ENCODE measurements at regions not wholly inside any gene's neighbourhood (a gene's known extent, or its start where the extent isn't known, plus 50 kb on each side); places are given as distances from the start of the nearest gene placed in this dataset.

- no peak for TF ChIP-seq FOXP2 (optimal IDR thresholded peaks at IDR 0.05; ENCODE audit: borderline replicate concordance, extremely low read depth, extremely low read length, insufficient read depth)
- TF ChIP-seq SIN3A (IDR thresholded peaks at IDR 0.05; ENCODE audit: borderline replicate concordance, insufficient read depth, low read length): no peak
- no peak for TF ChIP-seq POLR2AphosphoS5 (IDR thresholded peaks at IDR 0.05; ENCODE audit: low read depth, low read length)
- no peak for TF ChIP-seq REST (IDR thresholded peaks at IDR 0.05; ENCODE audit: insufficient read depth in 1 of 2, low read depth in 2 of 2, low read length in 2 of 2)
Observed at GRCh38 chr15:98398886-98399285, 249.5 kb upstream of the IGF1R start.

DNA sequence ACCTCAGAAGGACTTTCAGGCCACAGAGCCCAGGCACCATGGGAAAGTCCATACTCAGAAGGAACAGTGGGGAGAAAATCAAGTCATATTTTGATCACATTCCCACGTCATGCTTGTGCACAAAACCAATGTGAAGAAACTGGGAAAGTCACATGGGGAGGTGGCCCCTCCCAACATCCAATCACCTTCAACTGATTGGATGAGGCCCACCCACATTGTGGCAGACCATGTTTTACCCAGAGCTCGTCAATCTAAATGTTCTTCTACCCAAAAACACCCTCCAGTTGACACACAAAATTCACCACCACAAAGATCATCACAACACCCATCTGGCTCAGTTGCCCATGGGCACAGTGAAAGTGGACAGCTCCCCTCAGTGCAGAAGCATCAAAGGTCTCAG, 248.2 kb upstream of the IGF1R start:
- TF ChIP-seq POLR2AphosphoS5 (IDR thresholded peaks at IDR 0.05; ENCODE audit: low read depth, low read length): no peak
- TF ChIP-seq TAF1 (IDR thresholded peaks at IDR 0.05; ENCODE audit: borderline replicate concordance, insufficient read depth, low read length): no peak
- TF ChIP-seq SIN3A (IDR thresholded peaks at IDR 0.05; ENCODE audit: borderline replicate concordance, insufficient read depth, low read length): no peak
- TF ChIP-seq REST (IDR thresholded peaks at IDR 0.05; ENCODE audit: insufficient read depth in 1 of 2, low read depth in 2 of 2, low read length in 2 of 2): no peak
- no peak for TF ChIP-seq FOXP2 (optimal IDR thresholded peaks at IDR 0.05; ENCODE audit: borderline replicate concordance, extremely low read depth, extremely low read length, insufficient read depth)

DNA sequence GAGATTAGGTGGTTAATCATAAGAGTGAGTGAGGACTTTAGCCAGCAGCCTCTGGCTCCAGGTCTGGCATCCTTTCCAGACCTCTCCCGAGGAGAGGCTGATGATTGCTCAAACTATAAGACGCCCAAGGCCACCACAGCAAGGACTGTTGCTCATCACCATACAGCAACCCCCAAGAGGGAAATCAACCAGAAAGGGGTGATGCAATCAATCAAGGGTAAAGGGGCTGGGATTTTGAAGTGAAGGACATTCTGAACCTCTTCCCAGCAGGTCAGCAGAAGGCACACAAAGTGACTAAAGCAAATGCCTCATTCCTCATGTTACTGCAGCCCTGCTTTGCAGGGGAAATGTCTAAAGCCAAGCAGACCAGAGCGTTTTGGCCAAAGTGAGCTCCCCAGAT, 247.3 kb upstream of the IGF1R start:
- no peak for TF ChIP-seq TAF1 (IDR thresholded peaks at IDR 0.05; ENCODE audit: borderline replicate concordance, insufficient read depth, low read length)
- TF ChIP-seq POLR2AphosphoS5 (IDR thresholded peaks at IDR 0.05; ENCODE audit: low read depth, low read length): no peak
- TF ChIP-seq SIN3A (IDR thresholded peaks at IDR 0.05; ENCODE audit: borderline replicate concordance, insufficient read depth, low read length): no peak
- no peak for TF ChIP-seq REST (IDR thresholded peaks at IDR 0.05; ENCODE audit: insufficient read depth in 1 of 2, low read depth in 2 of 2, low read length in 2 of 2)
- TF ChIP-seq FOXP2 (optimal IDR thresholded peaks at IDR 0.05; ENCODE audit: borderline replicate concordance, extremely low read depth, extremely low read length, insufficient read depth): no peak

- TF ChIP-seq TAF1 (IDR thresholded peaks at IDR 0.05; ENCODE audit: borderline replicate concordance, insufficient read depth, low read length) (no peak), SIN3A (IDR thresholded peaks at IDR 0.05; ENCODE audit: borderline replicate concordance, insufficient read depth, low read length) (no peak), FOXP2 (optimal IDR thresholded peaks at IDR 0.05; ENCODE audit: borderline replicate concordance, extremely low read depth, extremely low read length, insufficient read depth) (no peak), REST (IDR thresholded peaks at IDR 0.05; ENCODE audit: insufficient read depth in 1 of 2, low read depth in 2 of 2, low read length in 2 of 2) (no peak), POLR2AphosphoS5 (IDR thresholded peaks at IDR 0.05; ENCODE audit: low read depth, low read length) (no peak)
Observed at GRCh38 chr15:98402486-98402885, 245.9 kb upstream of the IGF1R start.

GRCh38 chr15:98403169-98403568, 245.2 kb upstream of the IGF1R start:
- no peak for TF ChIP-seq FOXP2 (optimal IDR thresholded peaks at IDR 0.05; ENCODE audit: borderline replicate concordance, extremely low read depth, extremely low read length, insufficient read depth)
- TF ChIP-seq TAF1 (IDR thresholded peaks at IDR 0.05; ENCODE audit: borderline replicate concordance, insufficient read depth, low read length): no peak
- TF ChIP-seq SIN3A (IDR thresholded peaks at IDR 0.05; ENCODE audit: borderline replicate concordance, insufficient read depth, low read length): no peak
- no peak for TF ChIP-seq POLR2AphosphoS5 (IDR thresholded peaks at IDR 0.05; ENCODE audit: low read depth, low read length)
- TF ChIP-seq REST (IDR thresholded peaks at IDR 0.05; ENCODE audit: insufficient read depth in 1 of 2, low read depth in 2 of 2, low read length in 2 of 2): no peak

Data from PFSK-1 (cell line).